CD14-positive monocyte (primary cell): ENCODE measurements at regions not wholly inside any gene's neighbourhood (a gene's known extent, or its start where the extent isn't known, plus 50 kb on each side); places are given as distances from the start of the nearest gene placed in this dataset.

ENCODE experiments used
- DNase-seq, 3 donors: peaks; one replicate each; pipeline ENCODE4 v3.0.0-alpha.2; 2011 to 2022
- H2AFZ ChIP-seq: 2 replicates; pipeline ENCODE4 v1.6.0; 2012; ENCODE audit warnings: mild to moderate bottlenecking, low read depth, low read length, inconsistent platforms; ENCODE audit not compliant: insufficient read depth, poor library complexity, severe bottlenecking
- H3K27ac ChIP-seq, 2 donors: 1 replicate in 1 of 2; 2 replicates in 1 of 2; pipeline ENCODE4 v1.5.1; 2012 to 2013; ENCODE audit warnings: low read length in 2 of 2, control low read depth in 1 of 2, inconsistent platforms in 1 of 2, low read depth in 1 of 2, mild to moderate bottlenecking in 1 of 2
- H3K27me3 ChIP-seq, 2 donors: one replicate each; pipeline versions ENCODE4 v1.6.0 to v1.6.1; 2011 to 2013; ENCODE audit warnings: low read length in 2 of 2; ENCODE audit not compliant: control insufficient read depth in 2 of 2, insufficient read depth in 2 of 2
- H3K36me3 ChIP-seq, 2 donors: replicated peaks in 1 of 2; 1 replicate in 1 of 2; 2 replicates in 1 of 2; pipeline versions ENCODE4 v1.5.1 to v1.6.1; 2012 to 2013; ENCODE audit warnings: low read length in 2 of 2, control low read depth in 1 of 2, inconsistent platforms in 1 of 2, mild to moderate bottlenecking in 1 of 2; ENCODE audit not compliant: insufficient read depth in 2 of 2, control insufficient read depth in 1 of 2
- H3K4me1 ChIP-seq, 2 donors: 1 replicate in 1 of 2; 2 replicates in 1 of 2; pipeline versions ENCODE4 v1.5.1 to v1.6.1; 2012 to 2013; ENCODE audit warnings: low read length in 2 of 2, control low read depth in 1 of 2, inconsistent platforms in 1 of 2, mild to moderate bottlenecking in 1 of 2, moderate library complexity in 1 of 2; ENCODE audit not compliant: insufficient read depth in 2 of 2, control insufficient read depth in 1 of 2
- H3K4me2 ChIP-seq: replicated peaks from 2 replicates; pipeline ENCODE3; 2012; ENCODE audit warnings: low read length, moderate library complexity, mild to moderate bottlenecking; ENCODE audit not compliant: poor library complexity, severe bottlenecking; ENCODE audit errors: extremely low read depth
- H3K4me3 ChIP-seq, 3 experiments: fragments of 200-600 bp in 1 of 3; sonication (generic) in 1 of 3; replicated peaks in 1 of 3; 1 replicate in 2 of 3; 2 replicates in 1 of 3; pipeline ENCODE4 v1.5.1; 2011 to 2013; ENCODE audit warnings: low read length in 3 of 3, mild to moderate bottlenecking in 3 of 3, control low read depth in 2 of 3, low read depth in 2 of 3, inconsistent platforms in 1 of 3, moderate library complexity in 1 of 3
- H3K79me2 ChIP-seq: 2 replicates; pipeline ENCODE4 v1.6.0; 2012; ENCODE audit warnings: mild to moderate bottlenecking, control low read depth, inconsistent platforms, low read length, moderate library complexity; ENCODE audit not compliant: insufficient read depth
- H3K9ac ChIP-seq: 2 replicates; pipeline ENCODE4 v1.6.0; 2017; ENCODE audit warnings: low read length, mild to moderate bottlenecking; ENCODE audit not compliant: insufficient read depth, poor library complexity, severe bottlenecking
- H3K9me3 ChIP-seq, 2 donors: replicated peaks in 1 of 2; 1 replicate in 1 of 2; 2 replicates in 1 of 2; pipeline versions ENCODE4 v1.5.1 to v1.6.1; 2012 to 2013; ENCODE audit warnings: low read length in 2 of 2, control low read depth in 1 of 2; ENCODE audit not compliant: control insufficient read depth in 1 of 2, insufficient read depth in 1 of 2
- H4K20me1 ChIP-seq: 2 replicates; pipeline ENCODE4 v1.6.0; 2012; ENCODE audit warnings: mild to moderate bottlenecking, low read length, control low read depth, moderate library complexity; ENCODE audit not compliant: insufficient read depth
- H3K27ac Mint-ChIP-seq, 7 donors: one replicate each; pipeline ENCODE4 v1.8.0; 2020; ENCODE audit warnings: mild to moderate bottlenecking in 7 of 7, mixed read lengths in 7 of 7, moderate library complexity in 6 of 7, inconsistent platforms in 2 of 7
- H3K27me3 Mint-ChIP-seq, 3 donors: one replicate each; pipeline ENCODE4 v1.8.0; 2021 to 2022; ENCODE audit warnings: low read depth in 3 of 3, mild to moderate bottlenecking in 3 of 3, mixed read lengths in 3 of 3, moderate library complexity in 3 of 3, inconsistent platforms in 1 of 3
- H3K36me3 Mint-ChIP-seq, 2 donors: one replicate each; pipeline ENCODE4 v1.8.0; 2020; ENCODE audit warnings: mixed read lengths in 2 of 2, inconsistent platforms in 1 of 2, mild to moderate bottlenecking in 1 of 2
- H3K4me1 Mint-ChIP-seq: one replicate; pipeline ENCODE4 v1.8.0; 2020; ENCODE audit warnings: mild to moderate bottlenecking, mixed read lengths
- H3K4me3 Mint-ChIP-seq, 2 donors: one replicate each; pipeline ENCODE4 v1.8.0; 2020; ENCODE audit warnings: mild to moderate bottlenecking in 2 of 2, mixed read lengths in 2 of 2, moderate library complexity in 1 of 2
- H3K9me3 Mint-ChIP-seq, 7 donors: one replicate each; pipeline ENCODE4 v1.8.0; 2020 to 2022; ENCODE audit warnings: mixed read lengths in 7 of 7, mild to moderate bottlenecking in 6 of 7, moderate library complexity in 6 of 7, inconsistent platforms in 2 of 7
- WGBS: methylation state at CpG from one replicate; pipeline ENCODE4 v1.1.5; 2013; ENCODE audit warnings: missing lambda C conversion rate; ENCODE audit not compliant: insufficient coverage; 5-methylcytosine and 5-hydroxymethylcytosine counted together
- intact Hi-C, 2 donors: fragments of 100-400 bp; cut with micrococcal nuclease; formaldehyde crosslinking; loops; one replicate each; pipeline versions ENCODE4 v1.15.0 to v1.15.1; 2023
- TF ChIP-seq, protein P1 (sequence below): fragments of 200-600 bp; IDR thresholded peaks from one replicate; pipeline ENCODE4 v1.8.0; 2022; ENCODE audit warnings: antibody characterized with exemption, mild to moderate bottlenecking

DNA sequence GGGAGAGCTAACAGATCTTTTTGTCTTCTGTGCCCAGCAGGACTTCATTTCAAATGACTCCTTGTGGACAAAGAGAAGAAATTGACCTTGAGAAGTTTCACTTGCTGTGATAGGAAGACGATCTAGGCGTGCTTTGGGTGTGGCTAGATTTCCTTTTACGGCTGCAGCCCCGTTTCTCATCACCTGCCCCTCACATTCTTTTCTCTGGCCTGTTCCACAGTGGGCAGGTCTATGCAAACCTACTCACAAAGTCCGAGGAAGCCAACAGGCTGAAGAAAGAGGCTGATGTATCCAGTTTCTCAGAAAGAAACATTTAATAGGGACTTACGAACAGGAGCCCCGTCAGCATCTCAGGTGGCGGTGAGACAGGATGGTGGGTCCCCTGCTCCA is 231.8 kb downstream of the FGF9 start:
- DNase-seq: no peak
- Histone ChIP-seq H3K27ac (no peak overlapping the region), H4K20me1 (no peaks in the 10 kb centered on the region), H3K4me2 (no peak overlapping the region), H2AFZ (no peak overlapping the region), H3K27me3 (no peaks in the 10 kb centered on the region), H3K4me1 (no peaks in the 10 kb centered on the region), H3K36me3 (no peaks in the 10 kb centered on the region), H3K9me3 (no peaks in the 10 kb centered on the region), H3K9ac (no peak overlapping the region), H3K79me2 (no peaks in the 10 kb centered on the region), H3K4me3 (no peak overlapping the region)
- Mint-ChIP-seq H3K4me1 (no peaks in the 10 kb centered on the region), H3K36me3 (no peaks in the 10 kb centered on the region), H3K27ac (no peak overlapping the region), H3K9me3 (peaks cover 0 to 3% (median 0%) of the 10 kb centered on the region in 7 donors), H3K27me3 (peaks cover 0 to 3% (median 1%) of the 10 kb centered on the region in 3 donors), H3K4me3 (no peak overlapping the region)
- intact Hi-C loops: no loop called here
- TF ChIP-seq, protein P1, sequence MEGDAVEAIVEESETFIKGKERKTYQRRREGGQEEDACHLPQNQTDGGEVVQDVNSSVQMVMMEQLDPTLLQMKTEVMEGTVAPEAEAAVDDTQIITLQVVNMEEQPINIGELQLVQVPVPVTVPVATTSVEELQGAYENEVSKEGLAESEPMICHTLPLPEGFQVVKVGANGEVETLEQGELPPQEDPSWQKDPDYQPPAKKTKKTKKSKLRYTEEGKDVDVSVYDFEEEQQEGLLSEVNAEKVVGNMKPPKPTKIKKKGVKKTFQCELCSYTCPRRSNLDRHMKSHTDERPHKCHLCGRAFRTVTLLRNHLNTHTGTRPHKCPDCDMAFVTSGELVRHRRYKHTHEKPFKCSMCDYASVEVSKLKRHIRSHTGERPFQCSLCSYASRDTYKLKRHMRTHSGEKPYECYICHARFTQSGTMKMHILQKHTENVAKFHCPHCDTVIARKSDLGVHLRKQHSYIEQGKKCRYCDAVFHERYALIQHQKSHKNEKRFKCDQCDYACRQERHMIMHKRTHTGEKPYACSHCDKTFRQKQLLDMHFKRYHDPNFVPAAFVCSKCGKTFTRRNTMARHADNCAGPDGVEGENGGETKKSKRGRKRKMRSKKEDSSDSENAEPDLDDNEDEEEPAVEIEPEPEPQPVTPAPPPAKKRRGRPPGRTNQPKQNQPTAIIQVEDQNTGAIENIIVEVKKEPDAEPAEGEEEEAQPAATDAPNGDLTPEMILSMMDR: no peak
- 93% methylated on average over 4 of the region's 8 CpGs for WGBS

DNA sequence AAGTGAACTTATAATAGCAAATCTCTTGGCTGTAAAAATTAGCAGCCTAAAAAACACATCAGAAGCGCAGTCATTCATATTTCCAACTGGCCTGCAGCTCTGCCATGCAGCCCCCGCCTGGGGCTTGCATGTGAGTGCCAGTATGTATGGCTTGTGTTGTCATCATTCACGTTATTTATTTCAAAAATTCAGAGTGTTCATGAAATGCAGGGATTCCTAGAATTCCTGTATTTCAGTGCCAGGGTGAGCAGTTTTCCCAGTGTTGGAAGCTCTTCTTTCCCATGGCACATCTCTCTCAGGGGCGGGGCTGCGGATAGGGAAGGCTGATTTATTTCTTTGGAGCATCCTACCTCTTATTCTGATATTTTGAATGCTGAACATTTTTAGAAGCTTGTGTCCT is 234.6 kb downstream of the FGF9 start:
- Histone ChIP-seq H3K9ac (no peak overlapping the region), H3K36me3 (no peaks in the 10 kb centered on the region), H3K4me2 (no peak overlapping the region), H3K4me1 (no peaks in the 10 kb centered on the region), H4K20me1 (no peaks in the 10 kb centered on the region), H3K9me3 (no peaks in the 10 kb centered on the region), H3K27me3 (no peaks in the 10 kb centered on the region), H2AFZ (no peak overlapping the region), H3K79me2 (no peaks in the 10 kb centered on the region), H3K27ac (no peak overlapping the region), H3K4me3 (no peak overlapping the region)
- TF ChIP-seq, protein P1: no peak
- Mint-ChIP-seq H3K4me3 (no peak overlapping the region), H3K27me3 (peaks cover 0 to 5% (median 0%) of the 10 kb centered on the region in 3 donors), H3K27ac (no peak overlapping the region), H3K36me3 (no peaks in the 10 kb centered on the region), H3K9me3 (peaks cover 0 to 2% (median 0%) of the 10 kb centered on the region in 7 donors), H3K4me1 (no peaks in the 10 kb centered on the region)
- 100% methylated on average over 2 of the region's 5 CpGs for WGBS
- DNase-seq: no peak
- intact Hi-C loops: no loop called here
